HEK293T (cell line): ENCODE measurements at regions not wholly inside any gene's neighbourhood (a gene's known extent, or its start where the extent isn't known, plus 50 kb on each side); places are given as distances from the start of the nearest gene placed in this dataset.

Experiments used
- ARNT ChIP-seq: fragments of 450-650 bp; IDR thresholded peaks from 2 replicates; pipeline ENCODE4 v1.6.1; 2017; ENCODE audit warnings: mild to moderate bottlenecking
- FOXK2 ChIP-seq: fragments of 450-650 bp; IDR thresholded peaks from 2 replicates; pipeline ENCODE4 v1.6.1; 2016; ENCODE audit warnings: mild to moderate bottlenecking
- FOXM1 ChIP-seq: fragments of 450-650 bp; IDR thresholded peaks from 2 replicates; pipeline ENCODE4 v1.6.1; 2017; ENCODE audit warnings: mild to moderate bottlenecking, borderline replicate concordance
- NFRKB ChIP-seq: fragments of 450-650 bp; IDR thresholded peaks from 2 replicates; pipeline ENCODE4 v1.6.1; 2016; ENCODE audit warnings: mild to moderate bottlenecking, moderate library complexity
- SP1 ChIP-seq: fragments of 450-650 bp; IDR thresholded peaks from 2 replicates; pipeline ENCODE4 v1.6.1; 2017
- SUZ12 ChIP-seq: fragments of 450-650 bp; IDR thresholded peaks from 2 replicates; pipeline ENCODE4 v1.6.1; 2016; ENCODE audit warnings: mild to moderate bottlenecking
- TARDBP ChIP-seq: fragments of 450-650 bp; IDR thresholded peaks from 2 replicates; pipeline ENCODE4 v1.6.1; 2016

DNA sequence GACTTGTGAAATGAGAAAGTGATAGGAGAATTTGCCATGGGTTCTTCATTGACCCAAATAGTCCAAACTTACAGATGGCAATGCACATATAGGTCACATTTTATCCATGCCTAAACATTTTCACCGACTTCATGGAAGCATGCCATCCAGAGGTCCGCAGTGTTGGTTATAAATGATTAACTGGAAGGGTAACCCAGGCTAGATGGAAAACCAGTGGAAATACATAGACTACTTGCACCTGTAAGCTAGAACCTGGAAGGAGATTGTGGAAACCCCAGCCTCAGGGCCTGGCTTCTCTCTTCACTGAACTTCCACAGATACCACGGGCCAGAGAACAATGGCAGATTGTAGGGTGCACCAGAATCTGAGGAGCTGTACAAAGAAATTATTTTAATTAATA, 103.8 kb upstream of the SYNDIG1 start:
- no peak for TF ChIP-seq SP1
- TF ChIP-seq ARNT: no peak
- TF ChIP-seq NFRKB: no peak
- TF ChIP-seq FOXK2: no peak
- TF ChIP-seq FOXM1: no peak
- TF ChIP-seq SUZ12: no peak
- no peak for TF ChIP-seq TARDBP
